HT1080 (cell line): ENCODE measurements at regions not wholly inside any gene's neighbourhood (a gene's known extent, or its start where the extent isn't known, plus 50 kb on each side); places are given as distances from the start of the nearest gene placed in this dataset.
"Not testable (repeated sequence)": the region's sequence is repeated elsewhere in the genome, so short reads cannot be mapped to it uniquely, and the experiment has no call there.

Experiments used
- DNase-seq: peaks from one replicate; pipeline ENCODE4 v3.0.0-alpha.2; 2015; ENCODE audit warnings: low read depth

DNA sequence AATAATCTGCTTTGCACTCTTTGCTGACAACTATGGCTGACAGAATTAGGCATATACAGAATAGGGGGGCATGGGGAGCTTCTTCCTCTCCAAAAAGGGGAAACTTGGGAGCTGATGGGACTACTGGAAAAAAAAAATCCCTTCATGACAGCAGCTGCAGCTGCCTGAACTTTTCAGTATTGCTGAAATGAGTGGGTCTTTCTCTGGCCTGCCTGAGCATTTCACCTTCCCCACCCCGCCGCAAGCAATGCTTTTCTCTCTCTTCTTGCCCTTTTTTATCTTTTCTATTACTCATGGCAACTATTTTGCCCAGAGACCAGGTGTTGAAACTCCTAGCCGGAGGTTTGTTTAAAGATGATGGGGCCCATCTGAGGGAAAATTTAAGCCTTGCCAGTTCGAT is 244.9 kb downstream of the SEMA3D start:
- DNase-seq = no peak

DNA sequence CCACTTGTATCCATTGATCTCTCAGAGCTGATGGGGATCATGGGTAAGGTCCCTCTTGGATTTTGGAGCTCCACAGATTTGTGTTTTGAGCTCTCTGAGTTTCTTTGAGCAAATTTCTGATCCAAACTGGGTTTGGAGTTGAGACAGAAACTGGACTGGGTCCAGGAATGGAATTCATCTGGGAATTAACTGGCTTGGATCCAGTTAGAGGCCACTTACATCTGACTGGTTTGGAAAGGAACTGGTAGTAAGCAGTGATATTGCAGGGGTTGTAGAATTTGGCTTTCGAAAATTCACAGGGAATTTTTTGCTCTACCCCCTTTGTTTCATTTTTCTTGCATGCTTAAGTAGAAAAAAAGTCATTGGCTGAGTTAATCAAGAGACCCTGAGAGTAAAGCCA is 245.6 kb downstream of the SEMA3D start:
- DNase-seq = no peak

DNA sequence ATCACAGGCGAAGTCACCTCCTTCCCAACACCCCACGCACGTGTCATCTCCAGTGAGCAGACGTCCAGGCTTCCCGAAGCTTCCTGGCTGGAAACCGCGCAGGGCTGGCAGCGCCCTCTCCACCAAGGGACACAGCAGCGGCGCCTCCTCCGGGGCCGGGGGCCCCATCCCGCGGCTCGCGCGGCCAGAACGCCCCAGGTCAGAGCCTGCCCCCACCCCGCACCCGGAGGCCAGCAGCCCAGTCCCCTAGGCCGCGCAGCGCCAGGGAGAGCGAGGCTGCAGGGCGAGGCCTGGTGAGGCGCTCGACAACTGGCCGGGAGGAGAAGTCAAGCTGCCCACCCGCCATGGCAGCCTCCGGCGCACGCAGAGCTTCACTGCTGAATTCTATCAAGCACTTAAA is 247.0 kb downstream of the SEMA3D start:
- DNase-seq = no peak

DNA sequence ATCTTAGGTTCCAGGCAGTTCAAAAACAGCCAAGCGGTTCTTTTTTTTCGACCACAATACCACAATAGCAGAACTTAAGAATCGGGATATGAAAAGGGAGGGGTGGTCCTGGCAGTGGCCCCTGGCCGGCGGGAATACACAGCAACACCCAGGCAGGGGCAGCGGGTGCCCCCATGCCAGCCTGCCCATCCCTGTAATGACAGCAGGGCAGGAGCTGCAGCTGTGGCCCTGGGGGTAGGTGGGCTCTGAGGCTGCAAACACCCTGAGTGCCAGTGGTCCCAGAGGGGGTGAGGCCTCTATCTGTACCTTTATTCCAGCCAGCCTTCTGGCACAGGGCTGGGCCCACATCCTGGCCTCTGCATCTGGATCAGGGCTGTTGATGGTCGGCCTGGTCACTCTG is 247.4 kb downstream of the SEMA3D start:
- no peak for DNase-seq

DNA sequence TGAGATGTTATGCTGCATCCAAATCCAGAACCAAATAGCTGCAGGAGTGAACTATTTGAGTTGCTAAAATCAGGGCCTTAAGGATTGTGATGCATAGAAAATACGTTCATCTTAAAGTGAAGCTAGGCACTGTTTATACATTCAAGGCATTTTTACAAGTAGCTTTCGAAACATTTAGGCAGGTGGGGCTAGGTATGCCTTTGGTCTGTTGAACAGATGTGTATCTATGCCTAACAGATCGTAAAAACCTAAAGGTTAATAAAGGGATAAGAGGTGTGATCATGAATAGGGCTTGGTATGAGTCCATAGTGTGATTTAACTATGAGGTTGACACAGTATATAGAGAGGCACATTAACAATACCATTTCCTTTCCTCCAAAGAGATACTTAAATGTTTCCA is 262.5 kb downstream of the SEMA3D start:
- DNase-seq = no peak

DNA sequence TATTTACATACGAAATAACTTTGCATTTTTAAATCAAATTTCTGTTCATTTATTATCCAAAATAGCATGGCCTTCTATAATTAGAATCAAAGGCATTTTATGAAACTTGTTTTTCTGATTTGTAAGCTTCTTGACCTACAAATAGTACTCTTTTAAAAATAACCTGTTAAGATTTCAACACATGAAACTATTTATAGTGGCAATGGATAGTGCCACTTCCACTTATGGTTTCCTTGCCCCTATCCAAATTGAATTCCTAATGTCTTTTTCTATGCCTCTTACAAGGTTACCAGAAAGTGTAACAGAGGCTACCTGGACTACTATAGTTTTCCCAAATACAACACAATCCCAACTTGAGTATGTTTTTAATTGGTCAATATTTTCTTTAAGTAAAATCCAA is 263.5 kb downstream of the SEMA3D start:
- DNase-seq = no peak

DNA sequence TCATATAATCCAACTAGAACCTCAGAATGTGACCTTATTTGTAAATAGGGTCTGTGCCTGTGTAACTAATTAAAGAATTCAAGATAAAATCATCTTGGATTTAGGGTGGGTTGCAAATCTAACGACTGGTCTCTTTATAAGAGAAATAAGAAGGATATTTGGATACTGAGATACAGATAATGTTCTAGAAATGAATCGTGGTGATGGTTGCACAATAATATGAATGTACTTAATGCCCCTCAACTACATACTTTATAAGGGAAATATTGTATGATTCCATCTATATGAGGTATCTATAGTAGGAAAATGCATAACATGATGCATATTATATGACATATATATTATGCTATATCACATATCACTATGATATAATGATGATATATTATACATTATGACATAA is 265.7 kb downstream of the SEMA3D start:
- DNase-seq = no peak

DNA sequence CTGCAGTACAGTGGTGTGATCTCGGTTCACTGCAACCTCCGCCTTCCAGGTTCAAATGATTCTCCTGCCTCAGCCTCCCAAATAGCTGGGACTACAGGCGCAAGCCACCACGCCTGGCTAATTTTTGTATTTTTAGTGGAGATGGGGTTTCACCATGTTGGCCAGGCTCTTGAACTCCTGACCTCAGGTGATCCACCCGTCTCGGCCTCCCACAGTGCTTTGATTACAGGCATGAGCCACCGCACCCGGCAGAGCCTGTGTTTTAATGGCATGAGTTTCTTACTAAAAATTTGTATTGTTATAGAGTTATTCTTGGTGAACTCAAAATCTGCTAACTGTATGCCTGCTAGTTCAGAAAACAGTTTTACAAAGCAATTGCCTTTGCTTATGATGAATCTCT is 269.9 kb downstream of the SEMA3D start:
- not testable (repeated sequence) for DNase-seq

DNA sequence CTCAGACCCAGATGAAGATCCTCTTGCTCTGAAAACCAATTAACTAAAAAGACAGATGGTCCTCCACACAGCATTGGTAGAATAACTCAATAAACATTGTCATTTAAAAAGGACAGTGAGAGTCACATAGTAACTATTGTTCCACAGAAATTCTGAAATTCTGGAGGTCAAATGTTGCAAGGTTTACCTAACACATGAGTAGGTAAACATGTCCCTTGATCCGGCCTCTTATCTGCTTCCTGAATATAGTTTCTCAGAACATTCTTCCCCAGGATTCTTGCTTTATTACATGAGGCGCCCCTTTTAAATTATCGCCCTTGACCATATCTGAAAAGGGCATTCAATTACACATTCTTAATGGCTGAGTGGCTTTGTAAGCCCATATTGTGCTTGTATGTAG is 270.7 kb downstream of the SEMA3D start:
- no peak for DNase-seq

DNA sequence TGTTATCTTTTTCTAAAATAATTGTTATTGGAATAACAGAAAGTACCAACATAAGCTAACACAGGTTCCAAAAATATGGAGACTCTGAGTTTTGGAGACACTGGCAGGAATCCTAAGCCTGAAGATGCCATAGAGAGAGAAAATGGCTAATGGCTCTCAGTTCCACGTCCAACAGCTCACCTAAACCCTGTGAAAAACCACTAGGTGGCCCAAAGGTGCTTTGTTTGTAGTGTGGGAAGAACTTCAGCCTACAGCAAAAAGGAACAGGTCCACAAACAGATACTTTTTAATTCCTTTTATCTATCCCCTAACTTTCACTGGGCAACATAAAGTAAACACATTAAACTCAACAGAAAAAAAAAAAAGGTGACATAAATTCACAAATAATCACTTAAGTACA is 272.3 kb downstream of the SEMA3D start:
- DNase-seq = peak; percentile 1

DNA sequence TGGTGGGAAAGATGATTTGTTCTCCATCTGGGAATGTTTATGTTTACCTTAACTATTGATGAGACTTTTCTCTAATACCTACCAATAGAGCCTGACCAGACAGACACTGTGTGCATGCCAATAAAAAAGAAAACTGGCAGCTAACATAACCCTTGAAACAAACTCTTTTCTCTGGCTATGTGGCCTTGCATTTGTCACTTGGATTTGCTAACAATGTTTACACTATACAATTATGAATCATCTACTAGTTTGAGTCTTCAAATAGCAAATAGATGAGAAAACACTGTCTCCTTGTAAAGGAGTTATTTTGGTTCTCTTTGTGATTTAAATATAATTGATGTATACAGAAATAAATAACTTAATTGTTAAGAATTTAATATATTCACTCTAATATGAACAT is 273.1 kb downstream of the SEMA3D start:
- peak; percentile 2 for DNase-seq

DNA sequence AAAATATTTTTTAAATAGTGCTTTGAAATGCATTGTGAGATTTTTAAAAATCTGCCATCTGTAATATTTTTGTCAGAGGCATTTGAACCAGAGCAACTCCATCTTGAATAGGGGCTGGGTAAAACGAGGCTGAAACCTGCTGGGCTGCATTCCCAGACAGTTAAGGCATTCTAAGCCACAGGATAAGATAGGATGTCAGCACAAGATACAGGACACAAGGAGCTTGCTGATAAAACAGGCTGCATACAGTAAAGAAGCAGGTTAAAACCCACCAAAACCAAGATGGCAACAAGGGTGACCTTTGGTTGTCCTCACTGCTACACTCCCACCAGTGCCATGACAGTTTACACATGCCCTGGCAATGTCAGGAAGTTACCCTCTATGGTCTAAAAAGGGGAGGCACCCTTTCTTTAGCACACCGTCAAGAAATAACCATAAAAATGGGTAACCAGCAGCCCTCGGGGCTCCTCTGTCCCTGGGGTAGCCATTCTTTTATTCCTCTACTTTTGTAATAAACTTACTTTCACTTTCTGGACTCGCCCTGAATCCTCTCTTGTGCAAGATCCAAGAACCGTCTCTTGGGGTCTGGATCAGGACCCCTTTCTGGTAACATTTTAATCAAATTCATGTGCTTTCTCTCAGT is 273.7 kb downstream of the SEMA3D start:
- no peak for DNase-seq

DNA sequence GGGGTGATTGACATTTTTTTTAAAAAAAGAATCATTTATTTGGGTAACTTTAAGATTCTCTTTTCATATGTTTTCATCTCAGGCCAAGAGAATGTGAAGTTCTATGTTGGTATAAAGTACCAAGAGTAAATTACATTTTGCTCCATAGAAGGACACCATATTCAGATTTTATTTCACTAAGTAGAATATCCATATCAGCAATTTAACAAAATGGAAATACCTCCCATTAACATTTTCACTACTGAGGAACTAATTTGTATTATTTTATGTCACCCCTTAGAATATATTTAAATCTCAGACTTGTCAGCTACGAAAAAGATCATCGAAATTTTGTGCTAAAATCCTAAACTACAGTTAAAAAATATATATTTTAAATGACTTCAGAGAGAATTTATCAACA is 274.3 kb downstream of the SEMA3D start:
- DNase-seq = no peak

DNA sequence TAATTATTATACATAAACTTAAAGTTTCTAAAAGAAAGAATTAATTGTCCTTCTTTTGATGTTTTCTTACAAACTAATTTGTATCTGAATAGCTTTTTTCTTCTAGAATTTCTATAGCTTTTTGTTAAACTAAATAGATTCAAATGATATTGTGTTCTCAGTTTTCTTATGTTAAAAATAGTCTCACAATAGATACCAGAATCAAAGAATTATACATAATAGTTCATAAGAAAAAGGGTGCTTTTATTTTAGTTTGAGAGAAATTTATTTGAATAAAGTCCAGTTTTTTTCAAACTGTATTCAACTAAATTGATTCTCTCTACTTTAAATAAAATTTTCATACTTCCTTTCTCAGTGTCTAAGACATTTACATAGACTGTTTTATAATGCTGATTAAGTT is 274.8 kb downstream of the SEMA3D start:
- DNase-seq = no peak

DNA sequence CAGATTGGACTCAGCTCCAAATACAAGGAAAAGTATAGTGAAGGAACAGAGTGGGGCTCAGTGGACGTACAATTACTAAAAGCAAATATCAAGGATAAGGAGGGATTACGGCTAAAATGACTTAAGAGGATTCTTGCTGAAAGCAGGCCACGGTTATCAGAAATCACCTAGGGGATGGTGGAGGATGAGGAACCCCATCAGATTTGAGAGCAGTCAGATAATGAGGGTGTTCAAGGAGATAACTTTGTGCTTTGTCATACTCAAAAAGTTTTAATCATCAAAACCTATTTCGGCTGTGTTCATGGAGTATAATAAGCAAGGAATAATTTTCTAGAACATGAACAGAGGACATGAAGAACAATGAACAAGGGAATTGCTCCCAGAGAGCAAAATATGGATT is 275.8 kb downstream of the SEMA3D start:
- no peak for DNase-seq

DNA sequence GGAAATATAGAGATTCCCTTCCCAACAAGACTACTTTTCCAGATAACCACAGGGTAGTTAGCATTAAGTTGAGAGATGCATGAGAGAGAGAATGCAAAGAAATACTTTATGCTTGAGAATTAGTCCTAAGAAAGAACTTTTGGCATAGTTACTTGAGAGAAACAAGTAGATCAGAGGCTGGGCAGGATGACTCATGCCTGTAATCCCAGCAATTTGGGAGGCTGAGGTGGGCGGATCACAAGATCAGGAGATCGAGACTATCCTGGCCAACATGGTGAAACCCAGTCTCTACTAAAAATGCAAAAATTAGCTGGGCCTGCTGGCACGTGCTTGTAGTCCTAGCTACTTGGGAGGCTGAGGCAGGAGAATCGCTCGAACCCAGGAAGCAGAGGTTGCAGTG is 276.5 kb downstream of the SEMA3D start:
- DNase-seq = not testable (repeated sequence)

DNA sequence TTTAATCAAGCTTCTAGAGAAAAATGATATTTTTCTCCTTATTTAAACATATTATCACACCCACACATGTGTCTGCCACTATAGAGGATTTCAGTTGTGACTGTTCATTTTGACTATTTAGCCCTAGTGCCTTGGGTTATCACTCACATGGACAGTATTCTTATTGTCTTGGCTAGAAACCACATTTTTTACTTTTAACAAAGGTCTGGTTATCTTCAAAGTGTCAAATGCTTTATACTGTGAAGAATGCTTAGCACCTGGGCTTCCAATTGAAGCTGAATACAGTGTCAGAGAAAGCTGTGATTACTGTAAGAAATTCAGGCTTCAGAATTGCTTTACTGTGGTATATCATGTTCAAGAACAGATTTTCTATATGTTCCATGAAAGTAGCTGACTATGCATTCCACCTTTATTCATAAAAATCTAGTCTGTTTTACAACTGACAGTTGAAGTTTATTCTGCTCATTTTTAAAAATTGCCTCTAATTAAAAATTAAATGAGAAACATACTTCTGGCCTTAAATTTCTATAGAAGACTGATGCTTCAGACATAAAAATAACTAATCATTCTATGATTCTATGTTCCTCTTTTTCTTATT is 278.6 kb downstream of the SEMA3D start:
- DNase-seq = no peak

DNA sequence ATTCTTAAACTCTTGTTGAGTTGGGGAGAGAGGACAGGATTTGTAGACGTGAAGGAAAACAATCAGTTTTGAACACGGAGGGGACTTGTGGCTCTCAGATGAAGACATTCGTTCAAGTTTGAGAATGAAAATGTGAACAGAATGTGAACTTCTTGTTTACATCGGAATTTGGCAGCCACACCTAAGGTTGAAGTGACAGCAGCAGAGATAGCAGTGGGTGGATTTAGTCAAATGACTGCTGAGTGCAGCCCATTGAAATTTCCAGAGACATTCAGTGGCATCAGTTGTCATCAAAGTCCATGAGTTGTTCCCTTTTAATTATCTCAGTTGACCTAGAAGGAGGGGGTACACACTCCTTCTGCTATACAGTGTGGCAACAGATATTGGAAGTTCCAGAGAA is 280.0 kb downstream of the SEMA3D start:
- no peak for DNase-seq

DNA sequence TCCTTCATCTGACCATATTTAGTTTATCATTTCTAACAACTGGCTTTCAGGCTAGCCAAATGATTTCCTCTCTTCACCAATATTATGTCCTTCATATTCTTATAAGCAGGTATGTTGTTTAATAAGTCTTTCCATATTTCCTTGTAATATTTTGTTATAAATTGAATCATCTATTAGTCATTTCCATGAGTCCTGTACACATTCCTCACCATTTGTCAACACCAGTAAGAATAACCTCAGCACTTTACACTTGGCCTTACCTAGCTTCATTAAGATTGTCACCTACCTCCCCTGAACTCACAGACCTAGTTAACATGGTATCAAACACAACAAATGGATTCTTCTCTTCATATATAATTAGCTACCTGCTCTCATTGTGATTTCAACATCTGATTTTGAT is 282.3 kb downstream of the SEMA3D start:
- no peak for DNase-seq

DNA sequence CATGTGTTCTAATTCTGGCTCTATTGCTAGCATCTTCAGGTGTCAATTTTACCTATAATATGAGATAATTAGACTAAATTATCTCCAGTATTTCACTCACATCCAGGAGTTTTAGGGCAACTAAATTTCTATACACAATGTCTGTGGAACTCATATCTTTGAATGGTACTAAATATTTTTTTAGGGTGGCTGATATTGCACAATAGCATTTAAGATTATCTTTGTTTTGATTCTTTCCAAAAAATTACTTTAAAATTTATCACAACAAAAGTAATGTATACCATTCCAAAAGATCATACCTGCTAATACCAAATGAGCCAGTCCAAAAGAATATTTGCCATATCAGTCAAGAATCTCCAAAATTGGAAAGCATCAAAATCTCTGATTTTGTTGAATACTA is 285.5 kb downstream of the SEMA3D start:
- DNase-seq = no peak

DNA sequence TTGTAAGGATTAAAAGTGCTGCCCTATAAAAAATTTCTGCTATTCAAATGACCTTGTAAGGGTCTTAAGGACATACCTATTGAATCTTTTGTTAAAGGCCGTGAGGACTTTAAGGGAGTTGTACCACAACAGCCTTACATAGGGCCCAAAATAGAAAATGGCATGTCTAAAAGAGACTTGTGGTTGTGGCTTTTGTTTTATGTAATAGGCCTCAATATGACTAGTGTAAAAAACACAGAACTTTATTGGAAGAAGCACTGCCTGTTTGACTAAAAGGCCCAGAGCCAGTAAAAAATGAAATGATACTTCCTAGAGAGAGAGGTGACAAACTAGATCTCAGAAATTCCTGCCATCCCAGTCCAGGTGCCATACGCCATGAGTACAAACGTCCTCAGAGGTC is 286.6 kb downstream of the SEMA3D start:
- DNase-seq = no peak

DNA sequence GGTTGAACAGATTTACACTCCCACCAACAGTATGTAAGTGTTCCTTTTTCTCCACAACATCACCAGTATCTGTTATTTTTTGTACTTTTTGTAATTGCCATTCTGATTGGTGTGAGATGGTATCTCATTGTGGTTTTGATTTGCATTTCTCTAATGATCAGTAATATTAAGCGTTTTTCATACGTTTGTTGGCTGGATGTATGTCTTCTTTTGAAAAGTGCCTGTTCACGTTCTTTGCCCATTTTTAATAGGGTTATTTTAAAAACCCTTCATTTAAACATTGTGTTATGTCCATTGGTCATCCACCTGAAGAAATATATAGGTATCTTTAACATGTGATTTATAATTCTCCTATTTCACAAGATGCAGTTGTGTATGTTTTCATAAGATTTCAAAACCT is 291.3 kb downstream of the SEMA3D start:
- no peak for DNase-seq

DNA sequence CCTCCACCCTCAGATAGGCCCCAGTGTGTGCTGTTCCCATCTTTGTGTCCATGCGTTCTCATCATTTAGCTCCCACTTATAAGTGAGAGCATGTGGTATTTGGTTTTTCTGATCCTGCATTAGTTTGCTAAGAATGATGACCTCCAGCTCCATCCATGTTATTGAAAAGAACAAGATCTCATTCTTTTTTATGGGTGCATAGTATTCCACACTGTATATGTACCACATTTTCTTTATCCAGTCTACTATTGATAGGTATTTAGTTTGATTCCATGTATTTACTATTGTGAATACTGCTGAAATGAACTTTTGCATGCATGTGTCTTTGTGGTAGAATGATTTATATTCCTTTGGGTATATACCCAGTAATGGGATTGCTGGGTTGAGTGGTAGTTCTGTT is 303.3 kb downstream of the SEMA3D start:
- DNase-seq = not testable (repeated sequence)
